Astrocyte (in vitro differentiated cells and primary cell): ENCODE measurements at regions not wholly inside any gene's neighbourhood (a gene's known extent, or its start where the extent isn't known, plus 50 kb on each side); places are given as distances from the start of the nearest gene placed in this dataset.

ENCODE experiments used
- CTCF ChIP-seq: IDR thresholded peaks from 2 replicates; pipeline ENCODE4 v1.5.1; 2011; ENCODE audit warnings: low read depth, mild to moderate bottlenecking, inconsistent platforms, low read length, moderate library complexity; ENCODE audit not compliant: insufficient read depth
- EZH2 ChIP-seq: IDR thresholded peaks from 2 replicates; pipeline ENCODE4 v1.6.1; 2012; ENCODE audit warnings: mild to moderate bottlenecking, low read length, inconsistent platforms; ENCODE audit not compliant: insufficient read depth

- TF ChIP-seq CTCF, result no peak
- no peak for TF ChIP-seq EZH2
These were observed 144.0 kb upstream of the PLEKHG7 start for GRCh38 chr12:92558806-92559205.
